ENCODE measurements at regions not wholly inside any gene's neighbourhood (a gene's known extent, or its start where the extent isn't known, plus 50 kb on each side); places are given as distances from the start of the nearest gene placed in this dataset.

DNA sequence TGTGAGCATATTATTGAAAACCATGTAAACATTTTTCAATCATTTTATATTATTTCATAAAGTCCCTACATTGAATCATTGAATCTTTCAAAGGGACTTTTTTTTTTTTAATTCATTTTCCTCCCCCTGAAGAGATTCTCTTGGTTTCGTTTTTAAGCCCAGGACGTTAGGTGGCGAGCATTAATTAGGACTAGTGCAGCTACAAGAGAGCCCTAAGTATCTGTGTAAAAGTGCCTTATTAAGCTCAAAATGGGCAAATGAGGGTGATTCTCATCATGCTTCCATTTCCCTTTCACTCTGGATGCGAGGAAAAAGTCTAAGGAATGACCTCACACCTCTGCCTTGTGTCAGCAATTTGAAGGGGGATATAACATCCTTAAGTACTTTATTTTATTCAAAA lies 517.9 kb upstream of the ITGA1 start:
- TF ChIP-seq, protein P1, sequence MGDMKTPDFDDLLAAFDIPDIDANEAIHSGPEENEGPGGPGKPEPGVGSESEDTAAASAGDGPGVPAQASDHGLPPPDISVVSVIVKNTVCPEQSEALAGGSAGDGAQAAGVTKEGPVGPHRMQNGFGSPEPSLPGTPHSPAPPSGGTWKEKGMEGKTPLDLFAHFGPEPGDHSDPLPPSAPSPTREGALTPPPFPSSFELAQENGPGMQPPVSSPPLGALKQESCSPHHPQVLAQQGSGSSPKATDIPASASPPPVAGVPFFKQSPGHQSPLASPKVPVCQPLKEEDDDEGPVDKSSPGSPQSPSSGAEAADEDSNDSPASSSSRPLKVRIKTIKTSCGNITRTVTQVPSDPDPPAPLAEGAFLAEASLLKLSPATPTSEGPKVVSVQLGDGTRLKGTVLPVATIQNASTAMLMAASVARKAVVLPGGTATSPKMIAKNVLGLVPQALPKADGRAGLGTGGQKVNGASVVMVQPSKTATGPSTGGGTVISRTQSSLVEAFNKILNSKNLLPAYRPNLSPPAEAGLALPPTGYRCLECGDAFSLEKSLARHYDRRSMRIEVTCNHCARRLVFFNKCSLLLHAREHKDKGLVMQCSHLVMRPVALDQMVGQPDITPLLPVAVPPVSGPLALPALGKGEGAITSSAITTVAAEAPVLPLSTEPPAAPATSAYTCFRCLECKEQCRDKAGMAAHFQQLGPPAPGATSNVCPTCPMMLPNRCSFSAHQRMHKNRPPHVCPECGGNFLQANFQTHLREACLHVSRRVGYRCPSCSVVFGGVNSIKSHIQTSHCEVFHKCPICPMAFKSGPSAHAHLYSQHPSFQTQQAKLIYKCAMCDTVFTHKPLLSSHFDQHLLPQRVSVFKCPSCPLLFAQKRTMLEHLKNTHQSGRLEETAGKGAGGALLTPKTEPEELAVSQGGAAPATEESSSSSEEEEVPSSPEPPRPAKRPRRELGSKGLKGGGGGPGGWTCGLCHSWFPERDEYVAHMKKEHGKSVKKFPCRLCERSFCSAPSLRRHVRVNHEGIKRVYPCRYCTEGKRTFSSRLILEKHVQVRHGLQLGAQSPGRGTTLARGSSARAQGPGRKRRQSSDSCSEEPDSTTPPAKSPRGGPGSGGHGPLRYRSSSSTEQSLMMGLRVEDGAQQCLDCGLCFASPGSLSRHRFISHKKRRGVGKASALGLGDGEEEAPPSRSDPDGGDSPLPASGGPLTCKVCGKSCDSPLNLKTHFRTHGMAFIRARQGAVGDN (IDR thresholded peaks at IDR 0.05), result no peak
- no peak for TF ChIP-seq SUZ12 (IDR thresholded peaks at IDR 0.05; ENCODE audit: unreplicated experiment)
- TF ChIP-seq, protein P2, sequence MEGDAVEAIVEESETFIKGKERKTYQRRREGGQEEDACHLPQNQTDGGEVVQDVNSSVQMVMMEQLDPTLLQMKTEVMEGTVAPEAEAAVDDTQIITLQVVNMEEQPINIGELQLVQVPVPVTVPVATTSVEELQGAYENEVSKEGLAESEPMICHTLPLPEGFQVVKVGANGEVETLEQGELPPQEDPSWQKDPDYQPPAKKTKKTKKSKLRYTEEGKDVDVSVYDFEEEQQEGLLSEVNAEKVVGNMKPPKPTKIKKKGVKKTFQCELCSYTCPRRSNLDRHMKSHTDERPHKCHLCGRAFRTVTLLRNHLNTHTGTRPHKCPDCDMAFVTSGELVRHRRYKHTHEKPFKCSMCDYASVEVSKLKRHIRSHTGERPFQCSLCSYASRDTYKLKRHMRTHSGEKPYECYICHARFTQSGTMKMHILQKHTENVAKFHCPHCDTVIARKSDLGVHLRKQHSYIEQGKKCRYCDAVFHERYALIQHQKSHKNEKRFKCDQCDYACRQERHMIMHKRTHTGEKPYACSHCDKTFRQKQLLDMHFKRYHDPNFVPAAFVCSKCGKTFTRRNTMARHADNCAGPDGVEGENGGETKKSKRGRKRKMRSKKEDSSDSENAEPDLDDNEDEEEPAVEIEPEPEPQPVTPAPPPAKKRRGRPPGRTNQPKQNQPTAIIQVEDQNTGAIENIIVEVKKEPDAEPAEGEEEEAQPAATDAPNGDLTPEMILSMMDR (IDR thresholded peaks at IDR 0.05 in 2 of 3, conservative IDR thresholded peaks at IDR 0.05 in 1 of 3; ENCODE audit: control insufficient read depth in 2 of 3, extremely low read depth in 1 of 3, insufficient read depth in 1 of 3, low read depth in 3 of 3, low read length in 3 of 3), result no peak
- TF ChIP-seq TCF3 (IDR thresholded peaks at IDR 0.05; ENCODE audit: borderline replicate concordance, insufficient read depth, low read depth, low read length), result no peak
- TF ChIP-seq POLR2A (IDR thresholded peaks at IDR 0.05; ENCODE audit: low read depth, low read length), result no peak
- TF ChIP-seq ZNF274 (IDR thresholded peaks at IDR 0.05; ENCODE audit: insufficient read depth, insufficient read length), result no peak
- no peak for TF ChIP-seq KDM1A (IDR thresholded peaks at IDR 0.05; ENCODE audit: borderline replicate concordance)
- no peak for TF ChIP-seq EZH2 (IDR thresholded peaks at IDR 0.05; ENCODE audit: borderline replicate concordance, control insufficient read depth, low read depth, low read length)
- no peak for TF ChIP-seq RBBP5 (conservative IDR thresholded peaks at IDR 0.05)
- no peak for TF ChIP-seq FOXK2 (IDR thresholded peaks at IDR 0.05)
- TF ChIP-seq, protein P3, sequence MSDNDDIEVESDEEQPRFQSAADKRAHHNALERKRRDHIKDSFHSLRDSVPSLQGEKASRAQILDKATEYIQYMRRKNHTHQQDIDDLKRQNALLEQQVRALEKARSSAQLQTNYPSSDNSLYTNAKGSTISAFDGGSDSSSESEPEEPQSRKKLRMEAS (IDR thresholded peaks at IDR 0.05; ENCODE audit: low read depth, low read length), result no peak
